ENCODE measurements at regions not wholly inside any gene's neighbourhood (a gene's known extent, or its start where the extent isn't known, plus 50 kb on each side); places are given as distances from the start of the nearest gene placed in this dataset.

- TF ChIP-seq CTCF (IDR thresholded peaks at IDR 0.05; ENCODE audit: insufficient read depth, low read length) (no peak), SPI1 (IDR thresholded peaks at IDR 0.05; ENCODE audit: borderline replicate concordance, low read depth) (no peak), POLR2AphosphoS5 (IDR thresholded peaks at IDR 0.05; ENCODE audit: low read depth) (no peak)
Measured at GRCh38 chr12:75715682-75716081, 204.3 kb upstream of the KRR1 start.
